T-helper 17 cell (primary cell): ENCODE measurements at regions not wholly inside any gene's neighbourhood (a gene's known extent, or its start where the extent isn't known, plus 50 kb on each side); places are given as distances from the start of the nearest gene placed in this dataset.
A peak's percentile ranks its signal among the peaks of the same experiment; 100 is the strongest.
"Not testable (repeated sequence)": the region's sequence is repeated elsewhere in the genome, so short reads cannot be mapped to it uniquely, and the experiment has no call there.

ENCODE experiments used
- ATAC-seq: fragments of 150-1000 bp; cut with Tn5 transposase; 2 replicates; pipeline ENCODE4 v1.10.0; 2021; ENCODE audit warnings: mild to moderate bottlenecking, moderate library complexity
- DNase-seq, 3 donors: peaks; one replicate each; pipeline versions ENCODE4 v3.0.0 to v3.0.0-alpha.2; 2020 to 2021
- H3K9me3 ChIP-seq: one replicate; pipeline ENCODE4 v1.7.0; 2013; ENCODE audit warnings: low read length, mild to moderate bottlenecking; ENCODE audit not compliant: control insufficient read depth, poor library complexity, severe bottlenecking
- H3K27ac Mint-ChIP-seq: one replicate; pipeline ENCODE4 v1.8.0; 2022; ENCODE audit warnings: mild to moderate bottlenecking, moderate library complexity, mixed read lengths
- H3K27me3 Mint-ChIP-seq: one replicate; pipeline ENCODE4 v1.8.0; 2022; ENCODE audit warnings: mixed read lengths
- H3K36me3 Mint-ChIP-seq: one replicate; pipeline ENCODE4 v1.8.0; 2022; ENCODE audit warnings: low read depth, mixed read lengths
- H3K4me1 Mint-ChIP-seq: one replicate; pipeline ENCODE4 v1.8.0; 2022; ENCODE audit warnings: mild to moderate bottlenecking, mixed read lengths
- H3K4me3 Mint-ChIP-seq: one replicate; pipeline ENCODE4 v1.8.0; 2022; ENCODE audit warnings: mild to moderate bottlenecking, moderate library complexity, mixed read lengths

GRCh38 chr22:49678137-49678841 lies 149.4 kb downstream of the BRD1 start:
- H3K9me3 ChIP-seq: no peaks in the 10 kb centered on the region
- peaks cover 32% of the 10 kb centered on the region for H3K27me3 Mint-ChIP-seq
- no peak overlapping the region for H3K4me3 Mint-ChIP-seq
- H3K4me1 Mint-ChIP-seq: peaks cover 5% of the 10 kb centered on the region
- DNase-seq: no peak
- ATAC-seq: no peak
- H3K36me3 Mint-ChIP-seq: no peaks in the 10 kb centered on the region
- no peak overlapping the region for H3K27ac Mint-ChIP-seq

GRCh38 chr22:49677495-49677889 lies 150.2 kb downstream of the BRD1 start:
- no peak for DNase-seq
- Mint-ChIP-seq H3K4me1 (peaks cover 5% of the 10 kb centered on the region), H3K4me3 (no peak overlapping the region)

GRCh38 chr22:49676783-49677494 lies 150.7 kb downstream of the BRD1 start:
- Mint-ChIP-seq H3K4me3 (no peak overlapping the region), H3K36me3 (no peaks in the 10 kb centered on the region), H3K4me1 (peaks cover 5% of the 10 kb centered on the region), H3K27me3 (peaks cover 24% of the 10 kb centered on the region), H3K27ac (no peak overlapping the region)
- DNase-seq: no peak
- no peaks in the 10 kb centered on the region for H3K9me3 ChIP-seq
- ATAC-seq: no peak

More at GRCh38 chr22:49677495-49677889, 150.2 kb downstream of the BRD1 start:
- H3K36me3 Mint-ChIP-seq: no peaks in the 10 kb centered on the region
- H3K27me3 Mint-ChIP-seq: peaks cover 27% of the 10 kb centered on the region
- no peak for ATAC-seq
- H3K9me3 ChIP-seq: no peaks in the 10 kb centered on the region
- H3K27ac Mint-ChIP-seq: no peak overlapping the region

GRCh38 chr22:49676230-49676629 lies 151.4 kb downstream of the BRD1 start:
- H3K9me3 ChIP-seq: no peaks in the 10 kb centered on the region
- Mint-ChIP-seq H3K4me3 (no peak overlapping the region), H3K27ac (no peak overlapping the region), H3K36me3 (peaks cover 4% of the 10 kb centered on the region), H3K4me1 (peaks cover 12% of the 10 kb centered on the region), H3K27me3 (peaks cover 31% of the 10 kb centered on the region)
- no peak for ATAC-seq
- no peak for DNase-seq

- peaks cover 35% of the 10 kb centered on the region for H3K27me3 Mint-ChIP-seq
- ATAC-seq: no peak
Observed at GRCh38 chr22:49674479-49675050, 153.1 kb downstream of the BRD1 start.

GRCh38 chr22:49673048-49673447 lies 154.6 kb downstream of the BRD1 start:
- Mint-ChIP-seq H3K27ac (no peak overlapping the region), H3K4me3 (no peak overlapping the region)
- H3K9me3 ChIP-seq: no peaks in the 10 kb centered on the region

More at GRCh38 chr22:49674479-49675050, 153.1 kb downstream of the BRD1 start:
- H3K9me3 ChIP-seq: no peaks in the 10 kb centered on the region
- peak overlapping the region; percentile 9 for H3K27ac Mint-ChIP-seq
- H3K4me1 Mint-ChIP-seq: peaks cover 16% of the 10 kb centered on the region
- H3K36me3 Mint-ChIP-seq: peaks cover 5% of the 10 kb centered on the region
- no peak overlapping the region for H3K4me3 Mint-ChIP-seq
- no peak for DNase-seq

GRCh38 chr22:49672014-49672516 lies 155.6 kb downstream of the BRD1 start:
- H3K4me1 Mint-ChIP-seq: peaks cover 21% of the 10 kb centered on the region
- no peaks in the 10 kb centered on the region for H3K9me3 ChIP-seq
- no peak overlapping the region for H3K4me3 Mint-ChIP-seq
- no peak for DNase-seq
- no peak for ATAC-seq
- H3K36me3 Mint-ChIP-seq: peaks cover 5% of the 10 kb centered on the region
- H3K27ac Mint-ChIP-seq: no peak overlapping the region
- peaks cover 34% of the 10 kb centered on the region for H3K27me3 Mint-ChIP-seq

More at GRCh38 chr22:49673048-49673447, 154.6 kb downstream of the BRD1 start:
- ATAC-seq: no peak
- H3K27me3 Mint-ChIP-seq: peaks cover 39% of the 10 kb centered on the region
- no peak for DNase-seq
- peaks cover 5% of the 10 kb centered on the region for H3K36me3 Mint-ChIP-seq
- H3K4me1 Mint-ChIP-seq: peaks cover 20% of the 10 kb centered on the region

GRCh38 chr22:49671331-49672013 lies 156.2 kb downstream of the BRD1 start:
- Mint-ChIP-seq H3K27ac (no peak overlapping the region), H3K4me1 (peaks cover 24% of the 10 kb centered on the region), H3K36me3 (peaks cover 5% of the 10 kb centered on the region), H3K27me3 (peaks cover 30% of the 10 kb centered on the region), H3K4me3 (peak overlapping the region; percentile 81)
- H3K9me3 ChIP-seq: no peaks in the 10 kb centered on the region
- DNase-seq (no peak), ATAC-seq (no peak)

GRCh38 chr22:49670456-49671330 lies 157.0 kb downstream of the BRD1 start:
- DNase-seq: no peak
- H3K4me3 Mint-ChIP-seq: peak overlapping the region; percentile 81

GRCh38 chr22:49669969-49670455 lies 157.7 kb downstream of the BRD1 start:
- not testable (repeated sequence) for H3K27ac Mint-ChIP-seq, DNase-seq, H3K9me3 ChIP-seq, H3K36me3 Mint-ChIP-seq
- peak; percentile 49 for ATAC-seq
- Mint-ChIP-seq H3K4me3 (peak overlapping the region; percentile 70), H3K4me1 (peaks cover 24% of the 10 kb centered on the region), H3K27me3 (peaks cover 35% of the 10 kb centered on the region)

More at GRCh38 chr22:49670456-49671330, 157.0 kb downstream of the BRD1 start:
- Mint-ChIP-seq H3K27me3 (peaks cover 36% of the 10 kb centered on the region), H3K4me1 (peaks cover 27% of the 10 kb centered on the region), H3K36me3 (peaks cover 5% of the 10 kb centered on the region), H3K27ac (no peak overlapping the region)
- ATAC-seq: peak; percentile 46
- no peaks in the 10 kb centered on the region for H3K9me3 ChIP-seq

- not testable (repeated sequence) for DNase-seq
Observed at GRCh38 chr22:49669427-49669968, 158.2 kb downstream of the BRD1 start.

GRCh38 chr22:49668402-49668801 lies 159.3 kb downstream of the BRD1 start:
- peaks cover 30% of the 10 kb centered on the region for H3K27me3 Mint-ChIP-seq
- no peak for DNase-seq
- no peak for ATAC-seq
- H3K9me3 ChIP-seq: no peaks in the 10 kb centered on the region
- H3K36me3 Mint-ChIP-seq: peaks cover 5% of the 10 kb centered on the region
- peaks cover 24% of the 10 kb centered on the region for H3K4me1 Mint-ChIP-seq
- H3K27ac Mint-ChIP-seq: no peak overlapping the region
- no peak overlapping the region for H3K4me3 Mint-ChIP-seq

More at GRCh38 chr22:49669427-49669968, 158.2 kb downstream of the BRD1 start:
- Mint-ChIP-seq H3K27me3 (peaks cover 30% of the 10 kb centered on the region), H3K4me1 (peaks cover 24% of the 10 kb centered on the region)
- H3K4me3 Mint-ChIP-seq, H3K9me3 ChIP-seq, H3K36me3 Mint-ChIP-seq, ATAC-seq, H3K27ac Mint-ChIP-seq: not testable (repeated sequence)
